GM19467 (cell line): ENCODE measurements at regions not wholly inside any gene's neighbourhood (a gene's known extent, or its start where the extent isn't known, plus 50 kb on each side); places are given as distances from the start of the nearest gene placed in this dataset.
"Not testable (repeated sequence)": the region's sequence is repeated elsewhere in the genome, so short reads cannot be mapped to it uniquely, and the experiment has no call there.

Experiments
- ATAC-seq: cut with Tn5 transposase; IDR thresholded peaks from one replicate; pipeline ENCODE4 v1.9.1; 2021; ENCODE audit warnings: mild to moderate bottlenecking, moderate library complexity; ENCODE audit not compliant: unreplicated experiment

- ATAC-seq: no peak
Measured at GRCh38 chr6:85135376-85136094, 314.3 kb upstream of the NT5E start.

- no peak for ATAC-seq
Measured at GRCh38 chr6:85134172-85134571, 315.7 kb upstream of the NT5E start.

- no peak for ATAC-seq
Measured at GRCh38 chr6:85132091-85132490, 317.8 kb upstream of the NT5E start.

GRCh38 chr6:85130743-85131142 lies 319.1 kb upstream of the NT5E start:
- ATAC-seq: no peak

GRCh38 chr6:85129881-85130280 lies 320.0 kb upstream of the NT5E start:
- ATAC-seq: no peak

GRCh38 chr6:85128781-85129180 lies 321.1 kb upstream of the NT5E start:
- no peak for ATAC-seq

GRCh38 chr6:85128256-85128655 lies 321.6 kb upstream of the NT5E start:
- not testable (repeated sequence) for ATAC-seq

- ATAC-seq: no peak
Measured at GRCh38 chr6:85127696-85128243, 322.1 kb upstream of the NT5E start.

- no peak for ATAC-seq
Measured at GRCh38 chr6:85127168-85127498, 322.8 kb upstream of the NT5E start.

- ATAC-seq: peak; percentile 72
Measured at GRCh38 chr6:85126485-85127167, 323.3 kb upstream of the NT5E start.

GRCh38 chr6:85125526-85125925 lies 324.4 kb upstream of the NT5E start:
- ATAC-seq: no peak

- ATAC-seq: no peak
Measured at GRCh38 chr6:85124472-85125354, 325.2 kb upstream of the NT5E start.

- no peak for ATAC-seq
Measured at GRCh38 chr6:85121158-85121557, 328.7 kb upstream of the NT5E start.

- ATAC-seq: no peak
Measured at GRCh38 chr6:85118652-85119235, 331.1 kb upstream of the NT5E start.

- no peak for ATAC-seq
Measured at GRCh38 chr6:85118233-85118632, 331.6 kb upstream of the NT5E start.

- ATAC-seq: no peak
Measured at GRCh38 chr6:85116475-85116874, 333.4 kb upstream of the NT5E start.

- ATAC-seq: no peak
Measured at GRCh38 chr6:85115876-85116275, 334.0 kb upstream of the NT5E start.

GRCh38 chr6:85115376-85115775 lies 334.5 kb upstream of the NT5E start:
- ATAC-seq: no peak

GRCh38 chr6:85114581-85114935 lies 335.3 kb upstream of the NT5E start:
- ATAC-seq: no peak

- no peak for ATAC-seq
Measured at GRCh38 chr6:85113934-85114580, 335.8 kb upstream of the NT5E start.

- no peak for ATAC-seq
Measured at GRCh38 chr6:85112540-85112939, 337.3 kb upstream of the NT5E start.
